ENCODE measurements at regions not wholly inside any gene's neighbourhood (a gene's known extent, or its start where the extent isn't known, plus 50 kb on each side); places are given as distances from the start of the nearest gene placed in this dataset.

GRCh38 chr1:115479055-115479482, 141.0 kb upstream of the NGF start:
- no peak overlapping the region for H3K27ac ChIP-seq
- DNase-seq, result no peak
- intact Hi-C loops (cut with DNase I; ENCODE audit: low total_unique reads), result loop anchor here (10.0 kb wide), 1 partner anchor 344 kb away; no protein-coding TSS in a partner anchor
- no peaks in the 10 kb centered on the region for H3K36me3 ChIP-seq (ENCODE audit: low read depth, missing control alignments)
- no peaks in the 10 kb centered on the region for H3K9me3 ChIP-seq
- no peak overlapping the region for H3K4me3 ChIP-seq
- H3K4me1 ChIP-seq, result no peaks in the 10 kb centered on the region
- no peaks in the 10 kb centered on the region for H3K27me3 ChIP-seq
- WGBS, 2 donors, result 28% methylated on average over 20 of the region's 22 CpGs; no CpG with 5 or more reads in 1 of the 2 donors
- no peak for TF ChIP-seq CTCF (IDR thresholded peaks at IDR 0.05)
- no peak for TF ChIP-seq POLR2A (IDR thresholded peaks at IDR 0.05)

GRCh38 chr1:115477071-115477470, 139.0 kb upstream of the NGF start:
- Histone ChIP-seq H3K9me3 (no peaks in the 10 kb centered on the region), H3K4me3 (no peak overlapping the region), H3K36me3 (ENCODE audit: low read depth, missing control alignments) (no peaks in the 10 kb centered on the region), H3K4me1 (no peaks in the 10 kb centered on the region), H3K27me3 (no peaks in the 10 kb centered on the region), H3K27ac (no peak overlapping the region)
- intact Hi-C loops (cut with DNase I; ENCODE audit: low total_unique reads), result loop anchor here (10.0 kb wide), 1 partner anchor 342 kb away; no protein-coding TSS in a partner anchor
- WGBS, 2 donors, result 83 to 94% methylated on average over 7 of the region's 7 CpGs
- no peak for DNase-seq
- TF ChIP-seq CTCF (IDR thresholded peaks at IDR 0.05) (no peak), POLR2A (IDR thresholded peaks at IDR 0.05) (no peak)

- no peaks in the 10 kb centered on the region for H3K36me3 ChIP-seq (ENCODE audit: low read depth, missing control alignments)
- no peaks in the 10 kb centered on the region for H3K27me3 ChIP-seq
- H3K4me1 ChIP-seq, result no peaks in the 10 kb centered on the region
- no peak overlapping the region for H3K27ac ChIP-seq
- TF ChIP-seq CTCF (IDR thresholded peaks at IDR 0.05) (no peak), POLR2A (IDR thresholded peaks at IDR 0.05) (no peak)
- no peak overlapping the region for H3K4me3 ChIP-seq
- H3K9me3 ChIP-seq, result no peaks in the 10 kb centered on the region
- 76 to 80% methylated on average over 2 of the region's 2 CpGs for WGBS, 2 donors
- intact Hi-C loops (cut with DNase I; ENCODE audit: low total_unique reads), result loop anchor here (10.0 kb wide), 1 partner anchor 342 kb away; no protein-coding TSS in a partner anchor
- no peak for DNase-seq
Measured at GRCh38 chr1:115476616-115477015, 138.6 kb upstream of the NGF start.

GRCh38 chr1:115475901-115476300, 137.9 kb upstream of the NGF start:
- intact Hi-C loops (cut with DNase I; ENCODE audit: low total_unique reads), result loop anchor here (10.0 kb wide), 1 partner anchor 341 kb away; no protein-coding TSS in a partner anchor
- no peak overlapping the region for H3K27ac ChIP-seq
- TF ChIP-seq POLR2A (IDR thresholded peaks at IDR 0.05) (no peak), CTCF (IDR thresholded peaks at IDR 0.05) (no peak)
- no peaks in the 10 kb centered on the region for H3K4me1 ChIP-seq
- no peak for DNase-seq
- no peaks in the 10 kb centered on the region for H3K36me3 ChIP-seq (ENCODE audit: low read depth, missing control alignments)
- WGBS, 2 donors, result 76 to 100% methylated on average over 1 to 5 of the region's 5 CpGs
- no peaks in the 10 kb centered on the region for H3K27me3 ChIP-seq
- H3K9me3 ChIP-seq, result no peaks in the 10 kb centered on the region
- H3K4me3 ChIP-seq, result no peak overlapping the region

- Histone ChIP-seq H3K36me3 (ENCODE audit: low read depth, missing control alignments) (no peaks in the 10 kb centered on the region), H3K4me1 (no peaks in the 10 kb centered on the region), H3K4me3 (no peak overlapping the region), H3K27ac (no peak overlapping the region), H3K9me3 (no peaks in the 10 kb centered on the region), H3K27me3 (no peaks in the 10 kb centered on the region)
- intact Hi-C loops (cut with DNase I; ENCODE audit: low total_unique reads), result loop anchor here (10.0 kb wide), 1 partner anchor 340 kb away; no protein-coding TSS in a partner anchor
- TF ChIP-seq CTCF (IDR thresholded peaks at IDR 0.05), result no peak
- no peak for TF ChIP-seq POLR2A (IDR thresholded peaks at IDR 0.05)
- WGBS, 2 donors, result 79 to 85% methylated on average over 2 of the region's 2 CpGs
- DNase-seq, result no peak
Measured at GRCh38 chr1:115475252-115475651, 137.2 kb upstream of the NGF start.
